HEK293 (cell line): ENCODE measurements at regions not wholly inside any gene's neighbourhood (a gene's known extent, or its start where the extent isn't known, plus 50 kb on each side); places are given as distances from the start of the nearest gene placed in this dataset.

ENCODE experiments used
- OSR2 ChIP-seq: fragments of 450-650 bp; formaldehyde crosslinking; IDR thresholded peaks from 2 replicates; pipeline ENCODE4 v1.5.1; 2016; ENCODE audit warnings: missing biosample characterization, missing genetic modification characterization
- ZNF274 ChIP-seq, 2 experiments: fragments of 200-500 bp in 1 of 2; fragments of 450-650 bp in 1 of 2; sonication (Bioruptor generic) in 1 of 2; formaldehyde crosslinking in 1 of 2; IDR thresholded peaks; 2 replicates each; pipeline versions ENCODE4 v1.5.1 to v1.6.1; 2014 to 2016; ENCODE audit warnings: borderline replicate concordance in 1 of 2, inconsistent platforms in 1 of 2, low read length in 1 of 2, missing biosample characterization in 1 of 2, missing genetic modification characterization in 1 of 2
- ZNF600 ChIP-seq: fragments of 450-650 bp; formaldehyde crosslinking; IDR thresholded peaks from 2 replicates; pipeline ENCODE4 v1.5.1; 2016; ENCODE audit warnings: missing biosample characterization, missing genetic modification characterization
- TF ChIP-seq, protein P1 (sequence below): fragments of 450-650 bp; formaldehyde crosslinking; IDR thresholded peaks from 2 replicates; pipeline ENCODE4 v1.5.1; 2017; ENCODE audit warnings: missing biosample characterization, missing genetic modification characterization
- TF ChIP-seq, protein P2 (sequence below): fragments of 450-650 bp; formaldehyde crosslinking; IDR thresholded peaks from 2 replicates; pipeline ENCODE4 v1.5.1; 2016; ENCODE audit warnings: missing biosample characterization, missing genetic modification characterization
- TF ChIP-seq, protein P3 (sequence below): fragments of 450-650 bp; formaldehyde crosslinking; IDR thresholded peaks from 2 replicates; pipeline ENCODE4 v1.5.1; 2016; ENCODE audit warnings: missing biosample characterization, missing genetic modification characterization
- TF ChIP-seq, protein P4 (sequence below): IDR thresholded peaks from 2 replicates; pipeline ENCODE4 v1.6.1; 2011; ENCODE audit warnings: mild to moderate bottlenecking, low read depth, low read length, borderline replicate concordance

DNA sequence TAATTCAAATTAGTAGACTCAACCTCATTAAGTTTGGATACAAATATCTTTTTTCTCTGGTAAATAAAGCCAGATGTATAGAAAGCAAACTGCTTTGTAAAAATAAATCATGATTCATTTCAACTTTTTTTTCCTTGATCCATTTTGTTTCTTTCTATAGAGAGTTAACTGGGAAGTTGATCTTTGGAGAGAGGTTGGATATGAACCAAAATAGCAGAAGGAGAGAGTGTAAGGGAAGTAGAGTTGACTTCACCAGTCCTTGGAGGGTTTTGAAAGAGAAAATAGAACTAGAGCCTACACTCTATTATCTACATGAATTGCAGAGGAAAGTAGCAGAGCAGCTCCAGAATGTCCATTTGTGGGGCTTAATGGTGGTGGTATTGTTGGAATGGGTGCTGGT is 243.8 kb downstream of the ADGRL2 start:
- TF ChIP-seq, protein P1, sequence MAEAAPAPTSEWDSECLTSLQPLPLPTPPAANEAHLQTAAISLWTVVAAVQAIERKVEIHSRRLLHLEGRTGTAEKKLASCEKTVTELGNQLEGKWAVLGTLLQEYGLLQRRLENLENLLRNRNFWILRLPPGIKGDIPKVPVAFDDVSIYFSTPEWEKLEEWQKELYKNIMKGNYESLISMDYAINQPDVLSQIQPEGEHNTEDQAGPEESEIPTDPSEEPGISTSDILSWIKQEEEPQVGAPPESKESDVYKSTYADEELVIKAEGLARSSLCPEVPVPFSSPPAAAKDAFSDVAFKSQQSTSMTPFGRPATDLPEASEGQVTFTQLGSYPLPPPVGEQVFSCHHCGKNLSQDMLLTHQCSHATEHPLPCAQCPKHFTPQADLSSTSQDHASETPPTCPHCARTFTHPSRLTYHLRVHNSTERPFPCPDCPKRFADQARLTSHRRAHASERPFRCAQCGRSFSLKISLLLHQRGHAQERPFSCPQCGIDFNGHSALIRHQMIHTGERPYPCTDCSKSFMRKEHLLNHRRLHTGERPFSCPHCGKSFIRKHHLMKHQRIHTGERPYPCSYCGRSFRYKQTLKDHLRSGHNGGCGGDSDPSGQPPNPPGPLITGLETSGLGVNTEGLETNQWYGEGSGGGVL (tag by site-specific recombination): no peak
- TF ChIP-seq OSR2: no peak
- TF ChIP-seq, protein P2, sequence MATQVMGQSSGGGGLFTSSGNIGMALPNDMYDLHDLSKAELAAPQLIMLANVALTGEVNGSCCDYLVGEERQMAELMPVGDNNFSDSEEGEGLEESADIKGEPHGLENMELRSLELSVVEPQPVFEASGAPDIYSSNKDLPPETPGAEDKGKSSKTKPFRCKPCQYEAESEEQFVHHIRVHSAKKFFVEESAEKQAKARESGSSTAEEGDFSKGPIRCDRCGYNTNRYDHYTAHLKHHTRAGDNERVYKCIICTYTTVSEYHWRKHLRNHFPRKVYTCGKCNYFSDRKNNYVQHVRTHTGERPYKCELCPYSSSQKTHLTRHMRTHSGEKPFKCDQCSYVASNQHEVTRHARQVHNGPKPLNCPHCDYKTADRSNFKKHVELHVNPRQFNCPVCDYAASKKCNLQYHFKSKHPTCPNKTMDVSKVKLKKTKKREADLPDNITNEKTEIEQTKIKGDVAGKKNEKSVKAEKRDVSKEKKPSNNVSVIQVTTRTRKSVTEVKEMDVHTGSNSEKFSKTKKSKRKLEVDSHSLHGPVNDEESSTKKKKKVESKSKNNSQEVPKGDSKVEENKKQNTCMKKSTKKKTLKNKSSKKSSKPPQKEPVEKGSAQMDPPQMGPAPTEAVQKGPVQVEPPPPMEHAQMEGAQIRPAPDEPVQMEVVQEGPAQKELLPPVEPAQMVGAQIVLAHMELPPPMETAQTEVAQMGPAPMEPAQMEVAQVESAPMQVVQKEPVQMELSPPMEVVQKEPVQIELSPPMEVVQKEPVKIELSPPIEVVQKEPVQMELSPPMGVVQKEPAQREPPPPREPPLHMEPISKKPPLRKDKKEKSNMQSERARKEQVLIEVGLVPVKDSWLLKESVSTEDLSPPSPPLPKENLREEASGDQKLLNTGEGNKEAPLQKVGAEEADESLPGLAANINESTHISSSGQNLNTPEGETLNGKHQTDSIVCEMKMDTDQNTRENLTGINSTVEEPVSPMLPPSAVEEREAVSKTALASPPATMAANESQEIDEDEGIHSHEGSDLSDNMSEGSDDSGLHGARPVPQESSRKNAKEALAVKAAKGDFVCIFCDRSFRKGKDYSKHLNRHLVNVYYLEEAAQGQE (tag by site-specific recombination): no peak
- TF ChIP-seq, protein P3, sequence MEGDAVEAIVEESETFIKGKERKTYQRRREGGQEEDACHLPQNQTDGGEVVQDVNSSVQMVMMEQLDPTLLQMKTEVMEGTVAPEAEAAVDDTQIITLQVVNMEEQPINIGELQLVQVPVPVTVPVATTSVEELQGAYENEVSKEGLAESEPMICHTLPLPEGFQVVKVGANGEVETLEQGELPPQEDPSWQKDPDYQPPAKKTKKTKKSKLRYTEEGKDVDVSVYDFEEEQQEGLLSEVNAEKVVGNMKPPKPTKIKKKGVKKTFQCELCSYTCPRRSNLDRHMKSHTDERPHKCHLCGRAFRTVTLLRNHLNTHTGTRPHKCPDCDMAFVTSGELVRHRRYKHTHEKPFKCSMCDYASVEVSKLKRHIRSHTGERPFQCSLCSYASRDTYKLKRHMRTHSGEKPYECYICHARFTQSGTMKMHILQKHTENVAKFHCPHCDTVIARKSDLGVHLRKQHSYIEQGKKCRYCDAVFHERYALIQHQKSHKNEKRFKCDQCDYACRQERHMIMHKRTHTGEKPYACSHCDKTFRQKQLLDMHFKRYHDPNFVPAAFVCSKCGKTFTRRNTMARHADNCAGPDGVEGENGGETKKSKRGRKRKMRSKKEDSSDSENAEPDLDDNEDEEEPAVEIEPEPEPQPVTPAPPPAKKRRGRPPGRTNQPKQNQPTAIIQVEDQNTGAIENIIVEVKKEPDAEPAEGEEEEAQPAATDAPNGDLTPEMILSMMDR (tag by site-specific recombination): no peak
- TF ChIP-seq ZNF600 (tag by site-specific recombination): no peak
- TF ChIP-seq, protein P4, sequence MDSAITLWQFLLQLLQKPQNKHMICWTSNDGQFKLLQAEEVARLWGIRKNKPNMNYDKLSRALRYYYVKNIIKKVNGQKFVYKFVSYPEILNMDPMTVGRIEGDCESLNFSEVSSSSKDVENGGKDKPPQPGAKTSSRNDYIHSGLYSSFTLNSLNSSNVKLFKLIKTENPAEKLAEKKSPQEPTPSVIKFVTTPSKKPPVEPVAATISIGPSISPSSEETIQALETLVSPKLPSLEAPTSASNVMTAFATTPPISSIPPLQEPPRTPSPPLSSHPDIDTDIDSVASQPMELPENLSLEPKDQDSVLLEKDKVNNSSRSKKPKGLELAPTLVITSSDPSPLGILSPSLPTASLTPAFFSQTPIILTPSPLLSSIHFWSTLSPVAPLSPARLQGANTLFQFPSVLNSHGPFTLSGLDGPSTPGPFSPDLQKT: no peak
- no peak for TF ChIP-seq ZNF274 (IDR thresholded peaks at IDR 0.05; ENCODE audit: low read length)
- no peak for TF ChIP-seq ZNF274 (tag by site-specific recombination; IDR thresholded peaks at IDR 0.05; ENCODE audit: borderline replicate concordance)
